ENCODE measurements at regions not wholly inside any gene's neighbourhood (a gene's known extent, or its start where the extent isn't known, plus 50 kb on each side); places are given as distances from the start of the nearest gene placed in this dataset.
"Not testable (repeated sequence)": the region's sequence is repeated elsewhere in the genome, so short reads cannot be mapped to it uniquely, and the experiment has no call there.

DNA sequence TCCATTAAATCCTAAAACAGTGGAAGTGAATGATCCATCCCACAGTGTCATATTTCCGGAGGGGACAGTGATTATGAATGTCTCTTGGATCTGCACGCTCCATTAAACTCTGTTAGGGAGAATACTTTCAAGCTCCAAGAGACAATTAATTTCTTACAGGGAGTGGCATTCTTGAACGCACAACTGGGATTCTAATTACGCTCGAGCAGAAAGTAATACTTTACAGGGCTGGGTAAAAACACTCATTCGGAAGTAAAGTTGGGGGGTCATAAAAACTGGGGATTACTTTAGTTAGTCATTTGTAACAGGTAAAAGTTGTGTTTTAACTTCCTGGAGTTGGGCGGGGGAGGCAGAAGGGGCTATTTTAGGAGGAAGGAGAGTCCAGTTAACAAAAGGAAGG lies 151.8 kb downstream of the ZFP64 start:
- Mint-ChIP-seq H3K4me1 (ENCODE audit: low read depth) (no peaks in the 10 kb centered on the region), H3K9me3 (no peaks in the 10 kb centered on the region), H3K36me3 (ENCODE audit: low read depth) (no peaks in the 10 kb centered on the region), H3K4me3 (ENCODE audit: low read depth) (no peak overlapping the region), H3K27ac (no peak overlapping the region), H3K27me3 (ENCODE audit: low read depth) (no peaks in the 10 kb centered on the region)
- intact Hi-C loops (cut with micrococcal nuclease) = no loop called here
- no peak for DNase-seq (ENCODE audit: low spot score)

DNA sequence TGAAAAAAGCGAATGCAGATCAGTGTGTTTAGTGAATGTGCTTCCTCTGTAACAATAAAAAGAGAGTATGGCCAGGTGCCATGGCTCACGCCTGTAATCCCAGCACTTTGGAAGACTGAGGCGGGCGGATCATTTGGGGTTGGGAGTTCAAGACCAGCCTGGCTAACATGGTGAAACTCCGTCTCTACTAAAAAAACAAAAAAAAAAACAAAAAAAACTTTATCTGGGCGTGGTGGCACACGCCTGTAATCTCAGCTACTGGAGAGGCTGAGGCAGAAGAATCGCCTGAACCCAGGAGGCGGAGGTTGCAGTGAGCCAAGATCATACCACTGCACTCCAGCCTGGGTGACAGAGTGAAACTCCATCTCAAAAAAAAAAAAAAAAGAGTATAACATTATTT lies 152.9 kb downstream of the ZFP64 start:
- H3K4me1 Mint-ChIP-seq (ENCODE audit: low read depth); H3K4me3 Mint-ChIP-seq (ENCODE audit: low read depth); H3K9me3 Mint-ChIP-seq; H3K27me3 Mint-ChIP-seq (ENCODE audit: low read depth); intact Hi-C loops (cut with micrococcal nuclease); H3K36me3 Mint-ChIP-seq (ENCODE audit: low read depth); H3K27ac Mint-ChIP-seq; DNase-seq (ENCODE audit: low spot score): not testable (repeated sequence)

DNA sequence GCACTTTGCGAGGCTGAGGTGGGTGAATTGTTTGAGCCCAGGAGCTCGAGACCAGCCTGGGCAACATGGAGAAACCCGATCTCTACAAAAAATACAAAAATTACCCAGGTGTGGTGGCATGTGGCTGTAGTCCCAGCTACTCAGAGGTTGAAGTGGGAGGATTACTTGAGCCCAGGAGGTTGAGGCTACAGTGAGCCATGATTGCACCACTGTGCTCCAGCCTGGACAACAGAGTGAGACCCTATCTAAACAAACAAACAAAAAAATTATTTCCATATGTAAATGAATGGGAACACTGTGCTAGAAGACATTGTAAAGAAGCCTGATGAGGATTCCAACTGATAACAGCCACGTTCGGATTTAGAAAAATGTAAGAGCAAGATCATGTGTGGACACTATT lies 154.2 kb downstream of the ZFP64 start:
- Mint-ChIP-seq H3K27ac (no peak overlapping the region), H3K36me3 (ENCODE audit: low read depth) (no peaks in the 10 kb centered on the region), H3K4me3 (ENCODE audit: low read depth) (no peak overlapping the region), H3K4me1 (ENCODE audit: low read depth) (no peaks in the 10 kb centered on the region), H3K9me3 (no peaks in the 10 kb centered on the region), H3K27me3 (ENCODE audit: low read depth) (no peaks in the 10 kb centered on the region)
- no peak for DNase-seq (ENCODE audit: low spot score)
- intact Hi-C loops (cut with micrococcal nuclease) = no loop called here

DNA sequence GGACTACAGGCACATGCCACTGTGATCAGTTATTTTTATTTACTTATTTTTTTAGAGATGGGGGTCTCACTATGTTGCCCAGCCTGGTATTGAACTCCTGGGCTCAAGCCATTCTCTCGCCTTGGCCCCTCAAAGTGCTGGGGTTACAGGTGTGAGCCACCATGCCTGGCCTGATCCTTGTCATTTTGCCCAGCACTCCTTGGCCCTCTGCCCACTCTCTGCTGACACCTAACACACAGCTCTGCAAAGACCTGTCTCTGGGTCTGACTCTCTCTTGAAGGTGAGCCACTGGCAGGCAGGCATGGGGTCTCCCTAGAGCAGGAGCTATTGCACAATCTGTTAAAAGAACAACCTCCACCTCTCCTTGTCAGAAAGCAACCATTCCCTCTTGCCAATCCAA lies 155.6 kb downstream of the ZFP64 start:
- no peak for DNase-seq (ENCODE audit: low spot score)
- Mint-ChIP-seq H3K4me1 (ENCODE audit: low read depth) (peaks cover 12% of the 10 kb centered on the region), H3K9me3 (no peaks in the 10 kb centered on the region), H3K27me3 (ENCODE audit: low read depth) (no peaks in the 10 kb centered on the region), H3K27ac (no peak overlapping the region), H3K4me3 (ENCODE audit: low read depth) (no peak overlapping the region), H3K36me3 (ENCODE audit: low read depth) (no peaks in the 10 kb centered on the region)
- intact Hi-C loops (cut with micrococcal nuclease) = no loop called here

DNA sequence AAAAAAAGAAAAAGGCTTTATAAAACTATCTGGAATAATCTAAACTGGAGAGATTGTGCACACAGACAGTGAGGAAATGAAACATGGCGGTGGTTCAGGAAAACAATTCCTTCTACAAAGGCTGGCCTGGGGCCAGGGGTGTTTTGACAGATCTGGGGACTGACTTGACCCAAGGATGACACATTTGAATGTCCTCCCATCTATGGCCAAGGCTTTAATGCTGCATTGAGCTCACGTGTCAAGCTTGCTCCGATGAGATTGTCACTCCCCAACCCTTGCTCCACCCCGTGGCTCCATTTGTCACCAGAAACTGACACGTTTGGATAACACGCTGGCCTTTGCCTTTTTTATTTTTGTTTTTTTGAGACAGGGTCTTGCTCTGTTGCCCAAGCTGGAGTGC lies 156.1 kb downstream of the ZFP64 start:
- Mint-ChIP-seq H3K4me1 (ENCODE audit: low read depth) (peaks cover 12% of the 10 kb centered on the region), H3K27ac (no peak overlapping the region), H3K4me3 (ENCODE audit: low read depth) (no peak overlapping the region), H3K27me3 (ENCODE audit: low read depth) (no peaks in the 10 kb centered on the region), H3K9me3 (no peaks in the 10 kb centered on the region), H3K36me3 (ENCODE audit: low read depth) (no peaks in the 10 kb centered on the region)
- DNase-seq (ENCODE audit: low spot score) = no peak
- intact Hi-C loops (cut with micrococcal nuclease) = no loop called here

DNA sequence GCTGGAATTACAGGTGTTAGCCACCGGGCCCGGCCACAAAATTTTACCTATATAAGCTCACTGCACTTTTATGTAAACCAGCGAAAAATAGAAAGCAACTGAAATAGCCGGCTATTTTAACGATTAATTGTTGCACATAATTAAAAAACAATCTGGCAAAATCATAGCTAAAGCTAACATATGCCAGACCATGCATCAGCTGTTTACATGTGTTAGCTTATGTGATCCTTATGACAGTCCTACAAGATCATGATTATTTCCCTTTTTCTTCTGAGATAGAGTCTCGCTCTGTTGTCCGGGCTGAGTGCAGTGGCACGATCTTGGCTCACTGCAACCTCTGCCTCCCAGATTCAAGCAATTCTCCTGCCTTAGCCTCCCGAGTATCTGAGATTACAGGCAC lies 157.0 kb downstream of the ZFP64 start:
- DNase-seq (ENCODE audit: low spot score) = no peak
- no peak overlapping the region for H3K27ac Mint-ChIP-seq
- intact Hi-C loops (cut with micrococcal nuclease) = loop anchor here (5.0 kb wide), 1 partner anchor 317 kb away; no protein-coding TSS in a partner anchor
- peaks cover 12% of the 10 kb centered on the region for H3K4me1 Mint-ChIP-seq (ENCODE audit: low read depth)
- H3K36me3 Mint-ChIP-seq (ENCODE audit: low read depth) = no peaks in the 10 kb centered on the region
- H3K4me3 Mint-ChIP-seq (ENCODE audit: low read depth) = no peak overlapping the region
- no peaks in the 10 kb centered on the region for H3K9me3 Mint-ChIP-seq
- H3K27me3 Mint-ChIP-seq (ENCODE audit: low read depth) = no peaks in the 10 kb centered on the region

- intact Hi-C loops (cut with micrococcal nuclease) = loop anchor here (2.0 to 5.0 kb wide), 2 partner anchors 13 to 316 kb away; no protein-coding TSS in a partner anchor
- Mint-ChIP-seq H3K27ac (no peak overlapping the region), H3K9me3 (no peaks in the 10 kb centered on the region), H3K4me1 (ENCODE audit: low read depth) (peaks cover 12% of the 10 kb centered on the region), H3K4me3 (ENCODE audit: low read depth) (no peak overlapping the region), H3K36me3 (ENCODE audit: low read depth) (no peaks in the 10 kb centered on the region), H3K27me3 (ENCODE audit: low read depth) (no peaks in the 10 kb centered on the region)
- DNase-seq (ENCODE audit: low spot score) = no peak
Measured at GRCh38 chr20:52033313-52033712, 158.3 kb downstream of the ZFP64 start.

DNA sequence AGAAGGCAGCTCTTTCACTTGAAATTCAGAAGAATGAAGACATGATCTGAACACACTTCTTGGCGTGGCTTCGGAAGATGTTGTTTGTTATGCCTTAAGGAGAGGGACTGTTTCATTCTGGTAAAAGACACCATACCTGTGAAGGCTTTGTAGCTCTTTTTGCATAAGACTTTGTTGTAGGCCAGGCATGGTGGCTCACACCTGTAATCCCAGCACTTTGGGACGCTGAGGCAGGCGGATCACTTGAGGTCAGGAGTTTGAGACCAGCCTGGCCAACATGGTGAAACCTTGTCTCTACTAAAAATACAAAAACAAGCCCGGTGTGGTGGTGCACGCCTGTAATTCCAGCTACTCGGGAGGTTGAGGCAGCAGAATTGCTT lies 159.3 kb downstream of the ZFP64 start:
- not testable (repeated sequence) for H3K27me3 Mint-ChIP-seq (ENCODE audit: low read depth); H3K36me3 Mint-ChIP-seq (ENCODE audit: low read depth); H3K9me3 Mint-ChIP-seq; DNase-seq (ENCODE audit: low spot score); H3K4me3 Mint-ChIP-seq (ENCODE audit: low read depth)
- intact Hi-C loops (cut with micrococcal nuclease) = loop anchor here (2.0 to 5.0 kb wide), 2 partner anchors 15 to 315 kb away; no protein-coding TSS in a partner anchor
- Mint-ChIP-seq H3K4me1 (ENCODE audit: low read depth) (peaks cover 12% of the 10 kb centered on the region), H3K27ac (peak overlapping the region; percentile 64)

DNA sequence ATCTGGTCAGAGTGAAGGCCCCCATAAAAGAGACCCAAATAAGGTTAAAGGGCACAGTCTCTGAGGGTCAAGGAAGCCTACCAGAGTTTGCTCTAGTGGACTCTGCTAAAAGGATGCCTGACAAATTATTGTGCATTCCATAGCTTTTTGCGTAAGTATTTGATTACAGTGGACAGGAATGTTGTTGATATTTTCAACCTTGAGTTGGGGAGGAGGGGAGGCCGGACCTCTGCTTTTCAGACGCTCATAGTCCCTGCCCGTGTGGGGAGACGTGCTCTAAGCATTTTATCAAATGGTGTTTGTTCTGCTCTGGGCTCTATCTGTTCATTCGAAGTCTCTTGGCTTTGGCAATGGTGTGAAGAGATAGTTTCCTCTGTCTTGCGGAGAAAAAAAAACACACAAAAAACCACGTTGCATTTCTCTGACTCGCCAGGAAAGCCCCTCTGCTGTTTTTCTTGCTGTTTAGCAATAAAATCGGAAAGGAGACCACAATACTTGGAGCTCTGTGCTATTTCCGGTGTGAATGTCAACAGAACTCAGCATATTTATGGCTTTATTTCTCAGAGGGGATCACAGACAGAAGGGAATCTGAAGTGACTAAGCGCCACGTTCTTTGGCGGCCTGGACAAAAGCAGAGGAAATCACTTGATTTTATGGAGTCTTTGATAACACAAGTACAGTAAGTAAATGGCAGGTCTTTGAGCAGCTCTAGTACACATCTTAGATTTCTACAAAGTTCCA lies 159.8 kb downstream of the ZFP64 start:
- Mint-ChIP-seq H3K4me1 (ENCODE audit: low read depth) (peaks cover 12% of the 10 kb centered on the region), H3K27me3 (ENCODE audit: low read depth) (no peaks in the 10 kb centered on the region), H3K36me3 (ENCODE audit: low read depth) (no peaks in the 10 kb centered on the region), H3K27ac (peak overlapping the region; percentile 64), H3K4me3 (ENCODE audit: low read depth) (no peak overlapping the region), H3K9me3 (no peaks in the 10 kb centered on the region)
- intact Hi-C loops (cut with micrococcal nuclease) = loop anchor here (2.0 to 5.0 kb wide), 2 partner anchors 15 to 314 kb away; no protein-coding TSS in a partner anchor
- DNase-seq (ENCODE audit: low spot score) = no peak

DNA sequence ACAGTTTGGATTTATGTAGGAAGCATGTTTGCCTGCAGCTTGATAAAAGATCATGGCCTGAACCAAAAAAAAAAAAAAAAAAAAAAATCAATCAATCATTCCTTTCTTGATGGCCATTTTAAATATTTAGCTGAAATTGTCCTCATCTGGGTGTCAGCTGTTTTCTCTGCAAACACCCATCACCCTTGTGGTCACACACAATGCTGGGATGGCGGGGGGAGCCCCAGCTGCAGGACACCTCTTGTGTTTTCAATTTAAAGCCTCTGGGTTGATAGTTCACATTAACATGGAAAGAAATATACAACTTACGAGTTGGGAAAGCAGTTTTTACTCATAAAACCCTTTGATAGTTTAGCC lies 160.4 kb downstream of the ZFP64 start:
- no peak overlapping the region for H3K4me3 Mint-ChIP-seq (ENCODE audit: low read depth)
- H3K27ac Mint-ChIP-seq = peak overlapping the region; percentile 64
- peaks cover 12% of the 10 kb centered on the region for H3K4me1 Mint-ChIP-seq (ENCODE audit: low read depth)
- intact Hi-C loops (cut with micrococcal nuclease) = loop anchor here (5.0 kb wide), 1 partner anchor 314 kb away; no protein-coding TSS in a partner anchor
- no peaks in the 10 kb centered on the region for H3K27me3 Mint-ChIP-seq (ENCODE audit: low read depth)
- no peaks in the 10 kb centered on the region for H3K9me3 Mint-ChIP-seq
- H3K36me3 Mint-ChIP-seq (ENCODE audit: low read depth) = no peaks in the 10 kb centered on the region
- DNase-seq (ENCODE audit: low spot score) = no peak

GRCh38 chr20:52029129-52029528 lies 162.4 kb downstream of the ZFP64 start:
- intact Hi-C loops (cut with micrococcal nuclease); DNase-seq (ENCODE audit: low spot score); H3K27ac Mint-ChIP-seq; H3K9me3 Mint-ChIP-seq; H3K27me3 Mint-ChIP-seq (ENCODE audit: low read depth); H3K36me3 Mint-ChIP-seq (ENCODE audit: low read depth); H3K4me3 Mint-ChIP-seq (ENCODE audit: low read depth): not testable (repeated sequence)
- peaks cover 12% of the 10 kb centered on the region for H3K4me1 Mint-ChIP-seq (ENCODE audit: low read depth)

GRCh38 chr20:52025938-52026337 lies 165.6 kb downstream of the ZFP64 start:
- intact Hi-C loops (cut with micrococcal nuclease) = no loop called here
- no peaks in the 10 kb centered on the region for H3K27me3 Mint-ChIP-seq (ENCODE audit: low read depth)
- H3K4me3 Mint-ChIP-seq (ENCODE audit: low read depth) = no peak overlapping the region
- no peaks in the 10 kb centered on the region for H3K36me3 Mint-ChIP-seq (ENCODE audit: low read depth)
- DNase-seq (ENCODE audit: low spot score) = no peak
- H3K27ac Mint-ChIP-seq = no peak overlapping the region
- H3K9me3 Mint-ChIP-seq = no peaks in the 10 kb centered on the region
- H3K4me1 Mint-ChIP-seq (ENCODE audit: low read depth) = no peaks in the 10 kb centered on the region

DNA sequence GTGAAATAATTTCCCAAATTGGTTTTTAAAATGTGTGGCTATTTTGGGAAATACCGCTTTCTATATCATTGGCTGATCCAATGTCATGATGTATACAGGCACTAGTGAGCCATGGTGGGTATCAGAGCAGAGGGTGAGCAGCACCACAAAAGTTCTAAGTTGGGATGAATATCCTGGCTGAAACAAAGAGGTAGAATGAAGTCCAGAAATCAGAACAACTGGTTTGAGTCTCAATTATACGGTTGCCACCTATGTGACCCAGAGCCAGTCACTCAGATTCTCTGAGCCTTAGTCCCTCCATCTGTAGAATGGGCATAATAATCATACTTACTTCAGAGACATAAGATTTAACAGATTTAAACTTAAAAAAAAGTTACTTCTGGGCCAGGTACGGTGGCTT lies 172.3 kb downstream of the ZFP64 start:
- Mint-ChIP-seq H3K27ac (no peak overlapping the region), H3K4me3 (ENCODE audit: low read depth) (no peak overlapping the region), H3K36me3 (ENCODE audit: low read depth) (no peaks in the 10 kb centered on the region), H3K27me3 (ENCODE audit: low read depth) (no peaks in the 10 kb centered on the region), H3K4me1 (ENCODE audit: low read depth) (no peaks in the 10 kb centered on the region), H3K9me3 (no peaks in the 10 kb centered on the region)
- no peak for DNase-seq (ENCODE audit: low spot score)
- intact Hi-C loops (cut with micrococcal nuclease) = no loop called here
